Duodenal mucosa (tissue), 2 donors: ENCODE measurements at regions not wholly inside any gene's neighbourhood (a gene's known extent, or its start where the extent isn't known, plus 50 kb on each side); places are given as distances from the start of the nearest gene placed in this dataset.

ENCODE experiments used
- H3K27ac ChIP-seq: one replicate; pipeline ENCODE4 v1.7.0; 2013; ENCODE audit warnings: low read depth, low read length
- H3K27me3 ChIP-seq, 2 donors: one replicate each; pipeline ENCODE4 v1.7.0; 2013; ENCODE audit warnings: low read length in 2 of 2, control low read depth in 1 of 2; ENCODE audit not compliant: insufficient read depth in 2 of 2, control insufficient read depth in 1 of 2
- H3K36me3 ChIP-seq, 2 donors: one replicate each; pipeline ENCODE4 v1.7.0; 2013; ENCODE audit warnings: low read length in 2 of 2, control low read depth in 1 of 2; ENCODE audit not compliant: insufficient read depth in 2 of 2, control insufficient read depth in 1 of 2
- H3K4me1 ChIP-seq, 2 donors: one replicate each; pipeline ENCODE4 v1.7.0; 2013; ENCODE audit warnings: low read length in 2 of 2, control low read depth in 1 of 2; ENCODE audit not compliant: insufficient read depth in 2 of 2, control insufficient read depth in 1 of 2
- H3K4me3 ChIP-seq, 2 donors: one replicate each; pipeline ENCODE4 v1.7.0; 2013; ENCODE audit warnings: low read length in 2 of 2, low read depth in 1 of 2
- H3K9ac ChIP-seq, 2 donors: one replicate each; pipeline ENCODE4 v1.7.0; 2013; ENCODE audit warnings: low read length in 2 of 2, low read depth in 1 of 2
- H3K9me3 ChIP-seq, 2 donors: one replicate each; pipeline ENCODE4 v1.7.0; 2013; ENCODE audit warnings: low read length in 2 of 2, control low read depth in 1 of 2; ENCODE audit not compliant: control insufficient read depth in 1 of 2

- no peaks in the 10 kb centered on the region for H3K9me3 ChIP-seq
- no peaks in the 10 kb centered on the region for H3K36me3 ChIP-seq
- H3K9ac ChIP-seq: no peak overlapping the region
- H3K4me1 ChIP-seq: peaks cover 22 to 23% of the 10 kb centered on the region in 2 donors
- H3K27ac ChIP-seq: no peak overlapping the region
- no peaks in the 10 kb centered on the region for H3K27me3 ChIP-seq
- no peak overlapping the region for H3K4me3 ChIP-seq
These were observed 91.4 kb upstream of the TMPO start for GRCh38 chr12:98423963-98424362.

GRCh38 chr12:98424726-98425401, 90.5 kb upstream of the TMPO start:
- no peak overlapping the region for H3K27ac ChIP-seq
- H3K9me3 ChIP-seq: no peaks in the 10 kb centered on the region
- no peak overlapping the region for H3K4me3 ChIP-seq
- peaks cover 14 to 17% of the 10 kb centered on the region in 2 donors for H3K4me1 ChIP-seq
- no peaks in the 10 kb centered on the region for H3K36me3 ChIP-seq
- no peak overlapping the region for H3K9ac ChIP-seq
- no peaks in the 10 kb centered on the region for H3K27me3 ChIP-seq

- no peak overlapping the region for H3K4me3 ChIP-seq
- H3K9ac ChIP-seq: no peak overlapping the region
- no peaks in the 10 kb centered on the region for H3K9me3 ChIP-seq
- H3K27me3 ChIP-seq: no peaks in the 10 kb centered on the region
- peaks cover 12 to 17% of the 10 kb centered on the region in 2 donors for H3K4me1 ChIP-seq
- no peaks in the 10 kb centered on the region for H3K36me3 ChIP-seq
- no peak overlapping the region for H3K27ac ChIP-seq
These were observed 89.5 kb upstream of the TMPO start for GRCh38 chr12:98425859-98426258.

GRCh38 chr12:98431089-98431488, 84.3 kb upstream of the TMPO start:
- Histone ChIP-seq H3K4me1 (no peaks in the 10 kb centered on the region), H3K4me3 (no peak overlapping the region), H3K9me3 (no peaks in the 10 kb centered on the region), H3K9ac (no peak overlapping the region), H3K27ac (no peak overlapping the region), H3K27me3 (no peaks in the 10 kb centered on the region), H3K36me3 (no peaks in the 10 kb centered on the region)

- Histone ChIP-seq H3K4me3 (no peak overlapping the region), H3K9me3 (no peaks in the 10 kb centered on the region), H3K27me3 (no peaks in the 10 kb centered on the region), H3K27ac (no peak overlapping the region), H3K9ac (no peak overlapping the region), H3K4me1 (no peaks in the 10 kb centered on the region), H3K36me3 (no peaks in the 10 kb centered on the region)
These were observed 78.2 kb upstream of the TMPO start for GRCh38 chr12:98437166-98437565.

GRCh38 chr12:98437806-98438595, 77.4 kb upstream of the TMPO start:
- Histone ChIP-seq H3K27ac (no peak overlapping the region), H3K4me1 (no peaks in the 10 kb centered on the region), H3K4me3 (no peak overlapping the region)

GRCh38 chr12:98438656-98439230, 76.6 kb upstream of the TMPO start:
- Histone ChIP-seq H3K4me1 (no peaks in the 10 kb centered on the region), H3K9me3 (no peaks in the 10 kb centered on the region), H3K27ac (no peak overlapping the region), H3K36me3 (no peaks in the 10 kb centered on the region), H3K9ac (no peak overlapping the region), H3K27me3 (no peaks in the 10 kb centered on the region), H3K4me3 (no peak overlapping the region)

More at GRCh38 chr12:98437806-98438595, 77.4 kb upstream of the TMPO start:
- Histone ChIP-seq H3K9me3 (no peaks in the 10 kb centered on the region), H3K36me3 (no peaks in the 10 kb centered on the region), H3K9ac (no peak overlapping the region), H3K27me3 (no peaks in the 10 kb centered on the region)

GRCh38 chr12:98439471-98439951, 75.9 kb upstream of the TMPO start:
- H3K36me3 ChIP-seq: no peaks in the 10 kb centered on the region
- no peaks in the 10 kb centered on the region for H3K27me3 ChIP-seq
- no peak overlapping the region for H3K9ac ChIP-seq
- H3K4me3 ChIP-seq: no peak overlapping the region
- H3K4me1 ChIP-seq: no peaks in the 10 kb centered on the region
- H3K9me3 ChIP-seq: no peaks in the 10 kb centered on the region
- no peak overlapping the region for H3K27ac ChIP-seq

GRCh38 chr12:98439981-98440581, 75.3 kb upstream of the TMPO start:
- no peak overlapping the region for H3K27ac ChIP-seq
- H3K4me3 ChIP-seq: no peak overlapping the region
- H3K9me3 ChIP-seq: no peaks in the 10 kb centered on the region
- H3K36me3 ChIP-seq: no peaks in the 10 kb centered on the region
- no peaks in the 10 kb centered on the region for H3K27me3 ChIP-seq
- no peak overlapping the region for H3K9ac ChIP-seq
- no peaks in the 10 kb centered on the region for H3K4me1 ChIP-seq

GRCh38 chr12:98446060-98446459, 69.3 kb upstream of the TMPO start:
- Histone ChIP-seq H3K27ac (no peak overlapping the region), H3K9me3 (no peaks in the 10 kb centered on the region), H3K27me3 (no peaks in the 10 kb centered on the region), H3K9ac (no peak overlapping the region), H3K4me1 (no peaks in the 10 kb centered on the region), H3K4me3 (no peak overlapping the region), H3K36me3 (no peaks in the 10 kb centered on the region)
